Endothelial cell (in vitro differentiated cells): ENCODE measurements at regions not wholly inside any gene's neighbourhood (a gene's known extent, or its start where the extent isn't known, plus 50 kb on each side); places are given as distances from the start of the nearest gene placed in this dataset.

Experiments used
- DNase-seq: peaks from one replicate; pipeline ENCODE4 v3.0.0; 2021; ENCODE audit warnings: low spot score
- H3K27ac Mint-ChIP-seq: one replicate; pipeline ENCODE4 v1.8.0; 2021; ENCODE audit warnings: mixed read lengths, inconsistent platforms; ENCODE audit not compliant: unreplicated experiment
- H3K27me3 Mint-ChIP-seq: one replicate; pipeline ENCODE4 v1.8.0; 2021; ENCODE audit warnings: mild to moderate bottlenecking, moderate library complexity, mixed read lengths, inconsistent platforms; ENCODE audit not compliant: unreplicated experiment
- H3K36me3 Mint-ChIP-seq: one replicate; pipeline ENCODE4 v1.8.0; 2021; ENCODE audit warnings: mild to moderate bottlenecking, low read depth, mixed read lengths, inconsistent platforms; ENCODE audit not compliant: unreplicated experiment
- H3K4me1 Mint-ChIP-seq: one replicate; pipeline ENCODE4 v1.8.0; 2021; ENCODE audit warnings: mild to moderate bottlenecking, mixed read lengths, inconsistent platforms; ENCODE audit not compliant: unreplicated experiment
- H3K4me3 Mint-ChIP-seq: one replicate; pipeline ENCODE4 v1.8.0; 2021; ENCODE audit warnings: mild to moderate bottlenecking, mixed read lengths, inconsistent platforms; ENCODE audit not compliant: unreplicated experiment
- H3K9me3 Mint-ChIP-seq: one replicate; pipeline ENCODE4 v1.8.0; 2021; ENCODE audit warnings: mixed read lengths, inconsistent platforms; ENCODE audit not compliant: unreplicated experiment
- TF ChIP-seq, protein P1 (sequence below): fragments of 200-600 bp; sonication (generic); IDR thresholded peaks from one replicate; pipeline ENCODE4 v1.5.0; 2021; ENCODE audit warnings: antibody characterized with exemption; ENCODE audit not compliant: unreplicated experiment

DNA sequence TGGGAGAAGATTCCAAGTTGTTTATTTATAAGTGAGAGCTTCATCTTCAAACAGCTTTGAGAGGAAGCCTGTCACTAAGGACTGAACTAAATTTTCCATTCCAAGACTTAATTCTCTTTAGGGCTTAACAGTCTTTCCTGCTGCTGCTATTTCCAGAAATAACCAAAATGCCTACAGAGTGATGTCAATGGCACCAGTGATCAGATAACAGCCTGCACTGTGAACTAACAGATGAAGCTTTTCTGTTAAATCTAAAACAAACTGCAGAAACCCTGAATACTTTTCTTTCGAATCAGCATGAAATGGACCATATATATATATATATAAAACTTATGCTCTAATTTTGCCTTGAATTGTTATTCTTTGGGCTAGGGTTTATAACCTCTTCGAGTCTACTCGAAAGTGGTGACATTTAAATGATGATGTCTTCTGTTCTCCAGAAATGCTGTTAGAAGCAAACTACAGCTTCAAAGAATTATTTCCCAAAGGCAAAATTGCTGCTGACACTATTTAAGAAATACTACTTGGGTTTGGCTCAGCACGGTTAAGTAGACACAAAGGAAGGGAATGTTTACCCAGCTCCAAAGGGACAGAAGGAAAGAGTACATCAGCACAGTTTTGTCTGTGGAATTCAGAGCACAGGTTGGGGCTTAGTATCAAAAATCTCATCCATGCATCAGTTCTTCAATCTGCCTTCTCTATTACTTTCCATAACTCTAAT is 238.5 kb upstream of the LRRN1 start:
- no peak for DNase-seq
- peaks cover 35% of the 10 kb centered on the region for H3K9me3 Mint-ChIP-seq
- H3K27ac Mint-ChIP-seq: no peak overlapping the region
- peaks cover 4% of the 10 kb centered on the region for H3K36me3 Mint-ChIP-seq
- TF ChIP-seq, protein P1, sequence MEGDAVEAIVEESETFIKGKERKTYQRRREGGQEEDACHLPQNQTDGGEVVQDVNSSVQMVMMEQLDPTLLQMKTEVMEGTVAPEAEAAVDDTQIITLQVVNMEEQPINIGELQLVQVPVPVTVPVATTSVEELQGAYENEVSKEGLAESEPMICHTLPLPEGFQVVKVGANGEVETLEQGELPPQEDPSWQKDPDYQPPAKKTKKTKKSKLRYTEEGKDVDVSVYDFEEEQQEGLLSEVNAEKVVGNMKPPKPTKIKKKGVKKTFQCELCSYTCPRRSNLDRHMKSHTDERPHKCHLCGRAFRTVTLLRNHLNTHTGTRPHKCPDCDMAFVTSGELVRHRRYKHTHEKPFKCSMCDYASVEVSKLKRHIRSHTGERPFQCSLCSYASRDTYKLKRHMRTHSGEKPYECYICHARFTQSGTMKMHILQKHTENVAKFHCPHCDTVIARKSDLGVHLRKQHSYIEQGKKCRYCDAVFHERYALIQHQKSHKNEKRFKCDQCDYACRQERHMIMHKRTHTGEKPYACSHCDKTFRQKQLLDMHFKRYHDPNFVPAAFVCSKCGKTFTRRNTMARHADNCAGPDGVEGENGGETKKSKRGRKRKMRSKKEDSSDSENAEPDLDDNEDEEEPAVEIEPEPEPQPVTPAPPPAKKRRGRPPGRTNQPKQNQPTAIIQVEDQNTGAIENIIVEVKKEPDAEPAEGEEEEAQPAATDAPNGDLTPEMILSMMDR: no peak
- H3K27me3 Mint-ChIP-seq: peaks cover 4% of the 10 kb centered on the region
- H3K4me1 Mint-ChIP-seq: no peaks in the 10 kb centered on the region
- H3K4me3 Mint-ChIP-seq: no peak overlapping the region

DNA sequence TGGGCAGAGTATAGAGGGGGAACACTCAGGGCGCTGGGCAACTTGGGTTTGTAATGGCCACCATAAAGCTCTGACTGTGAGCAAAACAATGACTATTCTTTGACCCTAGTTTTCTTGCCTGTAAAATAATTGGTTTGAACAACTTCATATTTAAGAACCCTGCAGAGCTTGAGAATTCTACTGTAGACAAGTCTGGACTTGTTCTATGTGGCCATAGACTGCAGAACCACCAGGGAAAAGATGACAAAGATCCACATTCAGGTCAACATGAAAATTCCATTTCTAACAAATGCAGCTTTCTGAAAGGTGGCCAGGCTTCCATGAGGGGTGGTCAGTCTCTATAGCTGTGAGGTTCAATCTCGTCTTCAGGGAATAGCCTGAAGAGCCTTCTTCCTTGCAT is 239.4 kb upstream of the LRRN1 start:
- no peak for DNase-seq
- no peaks in the 10 kb centered on the region for H3K4me1 Mint-ChIP-seq
- H3K27me3 Mint-ChIP-seq: peaks cover 4% of the 10 kb centered on the region
- TF ChIP-seq, protein P1: no peak
- no peak overlapping the region for H3K27ac Mint-ChIP-seq
- H3K9me3 Mint-ChIP-seq: peaks cover 35% of the 10 kb centered on the region
- no peaks in the 10 kb centered on the region for H3K36me3 Mint-ChIP-seq
- H3K4me3 Mint-ChIP-seq: no peak overlapping the region

- Mint-ChIP-seq H3K27ac (no peak overlapping the region), H3K27me3 (peaks cover 2% of the 10 kb centered on the region), H3K4me1 (no peaks in the 10 kb centered on the region), H3K36me3 (no peaks in the 10 kb centered on the region), H3K9me3 (peaks cover 16% of the 10 kb centered on the region), H3K4me3 (no peak overlapping the region)
- TF ChIP-seq, protein P1: no peak
- no peak for DNase-seq
Measured at GRCh38 chr3:3556078-3556477, 243.2 kb upstream of the LRRN1 start.

DNA sequence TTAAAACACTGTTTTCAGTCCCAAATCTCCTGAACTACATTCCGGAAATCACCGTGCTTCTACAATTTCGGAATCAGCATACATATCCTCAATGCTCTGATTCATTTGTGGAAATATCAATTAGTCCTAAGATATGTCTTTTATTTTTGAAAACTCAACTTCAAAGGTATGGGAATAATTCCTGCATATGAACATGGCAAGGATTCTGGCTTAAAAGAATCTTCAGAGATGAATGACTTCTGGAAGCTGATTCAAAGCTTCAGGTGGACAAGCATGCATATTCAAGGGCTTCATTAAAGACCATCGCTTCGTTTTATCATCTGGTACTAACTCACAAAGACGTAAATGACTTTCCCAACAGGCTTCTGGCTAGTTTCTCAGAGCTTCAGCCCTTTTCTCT is 246.0 kb upstream of the LRRN1 start:
- Mint-ChIP-seq H3K4me3 (no peak overlapping the region), H3K27ac (no peak overlapping the region)
- TF ChIP-seq, protein P1: no peak

GRCh38 chr3:3552761-3553160 is 246.5 kb upstream of the LRRN1 start:
- H3K4me1 Mint-ChIP-seq: no peaks in the 10 kb centered on the region
- H3K27me3 Mint-ChIP-seq: no peaks in the 10 kb centered on the region
- no peak overlapping the region for H3K4me3 Mint-ChIP-seq
- no peak for DNase-seq
- peaks cover under 1% of the 10 kb centered on the region for H3K9me3 Mint-ChIP-seq
- no peak overlapping the region for H3K27ac Mint-ChIP-seq
- H3K36me3 Mint-ChIP-seq: no peaks in the 10 kb centered on the region
- TF ChIP-seq, protein P1: no peak

More for the DNA sequence above, 246.0 kb upstream of the LRRN1 start:
- Mint-ChIP-seq H3K4me1 (no peaks in the 10 kb centered on the region), H3K36me3 (no peaks in the 10 kb centered on the region), H3K27me3 (peaks cover under 1% of the 10 kb centered on the region), H3K9me3 (peaks cover 6% of the 10 kb centered on the region)
- no peak for DNase-seq
